RPMI7951 (cell line): ENCODE measurements at regions not wholly inside any gene's neighbourhood (a gene's known extent, or its start where the extent isn't known, plus 50 kb on each side); places are given as distances from the start of the nearest gene placed in this dataset.

Source experiments
- DNase-seq: peaks from one replicate; pipeline ENCODE4 v3.0.0-alpha.2; 2012; ENCODE audit warnings: low read depth

- no peak for DNase-seq
Measured at GRCh38 chr5:54927097-54927746, 58.2 kb downstream of the ESM1 start.

GRCh38 chr5:54924487-54924886 lies 60.9 kb downstream of the ESM1 start:
- DNase-seq = no peak

- no peak for DNase-seq
Measured at GRCh38 chr5:54917323-54917722, 68.1 kb downstream of the ESM1 start.

GRCh38 chr5:54915466-54916027 lies 69.8 kb downstream of the ESM1 start:
- no peak for DNase-seq

- no peak for DNase-seq
Measured at GRCh38 chr5:54912021-54912420, 73.4 kb downstream of the ESM1 start.

GRCh38 chr5:54909911-54910870 lies 75.2 kb downstream of the ESM1 start:
- DNase-seq = peak; percentile 5

GRCh38 chr5:54908774-54909525 lies 76.4 kb downstream of the ESM1 start:
- DNase-seq = peak; percentile 31

GRCh38 chr5:54905942-54906537 lies 79.4 kb downstream of the ESM1 start:
- DNase-seq = peak; percentile 47

- DNase-seq = no peak
Measured at GRCh38 chr5:54905246-54905795, 80.1 kb downstream of the ESM1 start.

- DNase-seq = peak; percentile 41
Measured at GRCh38 chr5:54904425-54904824, 81.0 kb downstream of the ESM1 start.

- peak; percentile 68 for DNase-seq
Measured at GRCh38 chr5:54902791-54903473, 82.5 kb downstream of the ESM1 start.

- peak; percentile 57 for DNase-seq
Measured at GRCh38 chr5:54900984-54901725, 84.2 kb downstream of the ESM1 start.

GRCh38 chr5:54897001-54897400 lies 88.4 kb downstream of the ESM1 start:
- no peak for DNase-seq

GRCh38 chr5:54895816-54896341 lies 89.5 kb downstream of the ESM1 start:
- DNase-seq = peak; percentile 52

GRCh38 chr5:54894957-54895815 lies 90.2 kb downstream of the ESM1 start:
- no peak for DNase-seq

GRCh38 chr5:54889826-54890225 lies 95.6 kb downstream of the ESM1 start:
- DNase-seq = peak; percentile 88

GRCh38 chr5:54887663-54888062 lies 97.7 kb downstream of the ESM1 start:
- no peak for DNase-seq

- DNase-seq = no peak
Measured at GRCh38 chr5:54886866-54887265, 98.5 kb downstream of the ESM1 start.

GRCh38 chr5:54885636-54886035 lies 99.8 kb downstream of the ESM1 start:
- DNase-seq = no peak
